ENCODE measurements at regions not wholly inside any gene's neighbourhood (a gene's known extent, or its start where the extent isn't known, plus 50 kb on each side); places are given as distances from the start of the nearest gene placed in this dataset.
A peak's percentile ranks its signal among the peaks of the same experiment; 100 is the strongest.

GRCh38 chr20:50258790-50259483 lies 68.3 kb downstream of the CEBPB start:
- TF ChIP-seq POLR2AphosphoS5 (IDR thresholded peaks at IDR 0.05) (no peak), CTCF (IDR thresholded peaks at IDR 0.05) (no peak)

GRCh38 chr20:50259705-50260478 lies 69.3 kb downstream of the CEBPB start:
- intact Hi-C loops (cut with DNase I), result no loop called here
- 39% methylated on average over 9 of the region's 9 CpGs for WGBS
- H3K4me3 ChIP-seq, result no peak overlapping the region
- no peak for DNase-seq (ENCODE audit: low spot score)
- H3K27ac ChIP-seq, result peak overlapping the region in 1 of 2 donors; percentile 38
- H3K27me3 ChIP-seq (replicated peaks; ENCODE audit: insufficient read depth), result no peaks in the 10 kb centered on the region
- H3K9me3 ChIP-seq, result no peaks in the 10 kb centered on the region
- no peak for TF ChIP-seq CTCF (IDR thresholded peaks at IDR 0.05)
- no peak for TF ChIP-seq POLR2A (IDR thresholded peaks at IDR 0.05)
- TF ChIP-seq POLR2AphosphoS5 (IDR thresholded peaks at IDR 0.05), result no peak
- H3K36me3 ChIP-seq, result no peaks in the 10 kb centered on the region
- no peaks in the 10 kb centered on the region for H3K4me1 ChIP-seq (replicated peaks)

More at GRCh38 chr20:50258790-50259483, 68.3 kb downstream of the CEBPB start:
- H3K4me3 ChIP-seq, result no peak overlapping the region
- intact Hi-C loops (cut with DNase I), result no loop called here
- no peak overlapping the region for H3K27ac ChIP-seq
- H3K27me3 ChIP-seq (replicated peaks; ENCODE audit: insufficient read depth), result no peaks in the 10 kb centered on the region
- no peaks in the 10 kb centered on the region for H3K9me3 ChIP-seq
- no peaks in the 10 kb centered on the region for H3K36me3 ChIP-seq
- no peak for DNase-seq (ENCODE audit: low spot score)
- no peaks in the 10 kb centered on the region for H3K4me1 ChIP-seq (replicated peaks)
- WGBS, result 93% methylated on average over 8 of the region's 8 CpGs

GRCh38 chr20:50260479-50261221 lies 70.0 kb downstream of the CEBPB start:
- H3K27ac ChIP-seq, result peak overlapping the region in 1 of 2 donors; percentile 38
- 75% methylated on average over 8 of the region's 8 CpGs for WGBS
- no peak for TF ChIP-seq POLR2A (IDR thresholded peaks at IDR 0.05)
- H3K4me1 ChIP-seq (replicated peaks), result no peaks in the 10 kb centered on the region
- no peaks in the 10 kb centered on the region for H3K36me3 ChIP-seq
- H3K9me3 ChIP-seq, result no peaks in the 10 kb centered on the region
- no peaks in the 10 kb centered on the region for H3K27me3 ChIP-seq (replicated peaks; ENCODE audit: insufficient read depth)
- no peak overlapping the region for H3K4me3 ChIP-seq
- intact Hi-C loops (cut with DNase I), result no loop called here
- DNase-seq (ENCODE audit: low spot score), result no peak

GRCh38 chr20:50261471-50262212 lies 71.0 kb downstream of the CEBPB start:
- H3K27ac ChIP-seq, result no peak overlapping the region
- WGBS, result 90% methylated on average over 7 of the region's 7 CpGs

More at GRCh38 chr20:50261471-50262212, 71.0 kb downstream of the CEBPB start:
- Histone ChIP-seq H3K4me3 (no peak overlapping the region), H3K9me3 (no peaks in the 10 kb centered on the region), H3K27me3 (replicated peaks; ENCODE audit: insufficient read depth) (no peaks in the 10 kb centered on the region), H3K36me3 (no peaks in the 10 kb centered on the region), H3K4me1 (replicated peaks) (no peaks in the 10 kb centered on the region)
- intact Hi-C loops (cut with DNase I), result no loop called here
- no peak for DNase-seq (ENCODE audit: low spot score)
- TF ChIP-seq CTCF (IDR thresholded peaks at IDR 0.05) (no peak), POLR2A (IDR thresholded peaks at IDR 0.05) (no peak)
